ENCODE measurements at regions not wholly inside any gene's neighbourhood (a gene's known extent, or its start where the extent isn't known, plus 50 kb on each side); places are given as distances from the start of the nearest gene placed in this dataset.
"Not testable (repeated sequence)": the region's sequence is repeated elsewhere in the genome, so short reads cannot be mapped to it uniquely, and the experiment has no call there.

GRCh38 chr9:30484690-30485089 is 1899.8 kb upstream of the ACO1 start:
- DNase-seq (ENCODE audit: low read depth in 2 of 2): no peak

- DNase-seq (ENCODE audit: low read depth in 2 of 2): no peak
Observed at GRCh38 chr9:30504502-30504905, 1879.9 kb upstream of the ACO1 start.

GRCh38 chr9:30505311-30505710 is 1879.1 kb upstream of the ACO1 start:
- DNase-seq (ENCODE audit: low read depth in 2 of 2): no peak

GRCh38 chr9:30506749-30507148 is 1877.7 kb upstream of the ACO1 start:
- no peak for DNase-seq (ENCODE audit: low read depth in 2 of 2)

GRCh38 chr9:30507166-30507565 is 1877.3 kb upstream of the ACO1 start:
- DNase-seq (ENCODE audit: low read depth in 2 of 2): no peak

- DNase-seq (ENCODE audit: low read depth in 2 of 2): no peak
Observed at GRCh38 chr9:30511666-30512065, 1872.8 kb upstream of the ACO1 start.

- no peak for DNase-seq (ENCODE audit: low read depth in 2 of 2)
Observed at GRCh38 chr9:30519166-30519565, 1865.3 kb upstream of the ACO1 start.

GRCh38 chr9:30519756-30520155 is 1864.7 kb upstream of the ACO1 start:
- no peak for DNase-seq (ENCODE audit: low read depth in 2 of 2)

- no peak for DNase-seq (ENCODE audit: low read depth in 2 of 2)
Observed at GRCh38 chr9:30522061-30522460, 1862.4 kb upstream of the ACO1 start.

- no peak for DNase-seq (ENCODE audit: low read depth in 2 of 2)
Observed at GRCh38 chr9:30522486-30522885, 1862.0 kb upstream of the ACO1 start.

GRCh38 chr9:30524311-30524710 is 1860.1 kb upstream of the ACO1 start:
- DNase-seq (ENCODE audit: low read depth in 2 of 2): no peak

GRCh38 chr9:30534455-30534854 is 1850.0 kb upstream of the ACO1 start:
- DNase-seq (ENCODE audit: low read depth in 2 of 2): no peak

- DNase-seq (ENCODE audit: low read depth in 2 of 2): no peak
Observed at GRCh38 chr9:30534896-30535295, 1849.5 kb upstream of the ACO1 start.

GRCh38 chr9:30536494-30536893 is 1847.9 kb upstream of the ACO1 start:
- DNase-seq (ENCODE audit: low read depth in 2 of 2): no peak

GRCh38 chr9:30539696-30540095 is 1844.7 kb upstream of the ACO1 start:
- DNase-seq (ENCODE audit: low read depth in 2 of 2): not testable (repeated sequence)

GRCh38 chr9:30574355-30575151 is 1809.9 kb upstream of the ACO1 start:
- no peak for DNase-seq (ENCODE audit: low read depth in 2 of 2)

- DNase-seq (ENCODE audit: low read depth in 2 of 2): no peak
Observed at GRCh38 chr9:30575218-30575617, 1809.2 kb upstream of the ACO1 start.

GRCh38 chr9:30575691-30576090 is 1808.8 kb upstream of the ACO1 start:
- DNase-seq (ENCODE audit: low read depth in 2 of 2): no peak

GRCh38 chr9:30579810-30580209 is 1804.6 kb upstream of the ACO1 start:
- no peak for DNase-seq (ENCODE audit: low read depth in 2 of 2)

- DNase-seq (ENCODE audit: low read depth in 2 of 2): no peak
Observed at GRCh38 chr9:30582240-30582639, 1802.2 kb upstream of the ACO1 start.

GRCh38 chr9:30584559-30584958 is 1799.9 kb upstream of the ACO1 start:
- DNase-seq (ENCODE audit: low read depth in 2 of 2): no peak

GRCh38 chr9:30591461-30591860 is 1793.0 kb upstream of the ACO1 start:
- DNase-seq (ENCODE audit: low read depth in 2 of 2): no peak

GRCh38 chr9:30597608-30598007 is 1786.8 kb upstream of the ACO1 start:
- no peak for DNase-seq (ENCODE audit: low read depth in 2 of 2)

GRCh38 chr9:30605936-30606335 is 1778.5 kb upstream of the ACO1 start:
- DNase-seq (ENCODE audit: low read depth in 2 of 2): no peak

Data from stimulated activated CD4-positive, alpha-beta T cell treated with anti-CD3 and anti-CD28 coated beads, Interleukin-15, amount 100 ng/mL, for 48 hours (primary cell).